Omental fat pad (tissue), 3 donors: ENCODE measurements at regions not wholly inside any gene's neighbourhood (a gene's known extent, or its start where the extent isn't known, plus 50 kb on each side); places are given as distances from the start of the nearest gene placed in this dataset.

ENCODE experiments used
- ATAC-seq: fragments of 150-250 bp; one replicate; pipeline ENCODE4 v1.9.1; 2016; ENCODE audit warnings: mild to moderate bottlenecking, moderate library complexity; ENCODE audit not compliant: low FRiP score
- DNase-seq: peaks from one replicate; pipeline ENCODE4 v3.0.0-alpha.2; 2019; ENCODE audit warnings: low spot score
- TF ChIP-seq, protein P1 (sequence below), 3 donors: fragments of 450-650 bp; IDR thresholded peaks; one replicate each; pipeline ENCODE4 v1.5.1; 2016 to 2017; ENCODE audit warnings: antibody characterized with exemption in 3 of 3, mild to moderate bottlenecking in 3 of 3, moderate library complexity in 2 of 3

DNA sequence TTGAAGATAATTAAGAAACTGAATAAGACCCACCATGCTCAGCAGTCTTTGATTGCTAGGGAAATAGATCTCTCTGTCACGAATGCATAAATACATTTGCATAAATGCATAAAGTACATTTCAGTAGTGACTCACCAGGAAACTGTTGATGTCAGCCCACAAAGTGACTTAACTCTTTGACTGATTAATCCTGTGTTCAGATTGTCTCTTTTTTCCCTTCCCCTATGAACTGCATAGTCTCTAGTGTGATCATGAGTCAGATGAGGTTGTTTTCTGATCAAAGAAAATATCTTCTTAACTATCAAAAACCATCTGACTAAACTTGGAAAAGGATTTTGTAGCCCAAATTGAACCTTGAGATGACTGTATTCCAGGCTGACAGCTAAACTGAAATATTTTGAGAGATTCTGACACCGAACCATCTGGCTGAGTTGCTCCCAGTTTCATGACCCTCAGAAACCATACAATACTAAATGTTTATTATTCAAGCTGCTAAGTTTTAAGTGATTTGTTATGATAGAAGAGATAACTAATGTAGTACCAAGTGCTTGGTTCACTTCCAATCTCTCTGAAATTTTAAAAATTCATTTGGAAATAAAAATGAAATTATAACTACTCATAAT, 1381.5 kb upstream of the AGA start:
- TF ChIP-seq, protein P1, sequence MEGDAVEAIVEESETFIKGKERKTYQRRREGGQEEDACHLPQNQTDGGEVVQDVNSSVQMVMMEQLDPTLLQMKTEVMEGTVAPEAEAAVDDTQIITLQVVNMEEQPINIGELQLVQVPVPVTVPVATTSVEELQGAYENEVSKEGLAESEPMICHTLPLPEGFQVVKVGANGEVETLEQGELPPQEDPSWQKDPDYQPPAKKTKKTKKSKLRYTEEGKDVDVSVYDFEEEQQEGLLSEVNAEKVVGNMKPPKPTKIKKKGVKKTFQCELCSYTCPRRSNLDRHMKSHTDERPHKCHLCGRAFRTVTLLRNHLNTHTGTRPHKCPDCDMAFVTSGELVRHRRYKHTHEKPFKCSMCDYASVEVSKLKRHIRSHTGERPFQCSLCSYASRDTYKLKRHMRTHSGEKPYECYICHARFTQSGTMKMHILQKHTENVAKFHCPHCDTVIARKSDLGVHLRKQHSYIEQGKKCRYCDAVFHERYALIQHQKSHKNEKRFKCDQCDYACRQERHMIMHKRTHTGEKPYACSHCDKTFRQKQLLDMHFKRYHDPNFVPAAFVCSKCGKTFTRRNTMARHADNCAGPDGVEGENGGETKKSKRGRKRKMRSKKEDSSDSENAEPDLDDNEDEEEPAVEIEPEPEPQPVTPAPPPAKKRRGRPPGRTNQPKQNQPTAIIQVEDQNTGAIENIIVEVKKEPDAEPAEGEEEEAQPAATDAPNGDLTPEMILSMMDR (IDR thresholded peaks at IDR 0.05) = no peak
- ATAC-seq (no peak), DNase-seq (no peak)

GRCh38 chr4:178836865-178837264, 1394.6 kb upstream of the AGA start:
- no peak for DNase-seq

GRCh38 chr4:178838776-178839175, 1396.5 kb upstream of the AGA start:
- TF ChIP-seq, protein P1 (IDR thresholded peaks at IDR 0.05) = no peak
- ATAC-seq = no peak

More at GRCh38 chr4:178836865-178837264, 1394.6 kb upstream of the AGA start:
- TF ChIP-seq, protein P1 (IDR thresholded peaks at IDR 0.05) = no peak
- no peak for ATAC-seq

GRCh38 chr4:178856139-178856800, 1414.0 kb upstream of the AGA start:
- DNase-seq (no peak), ATAC-seq (no peak)
- TF ChIP-seq, protein P1 (IDR thresholded peaks at IDR 0.05) = no peak

More at GRCh38 chr4:178838776-178839175, 1396.5 kb upstream of the AGA start:
- no peak for DNase-seq

DNA sequence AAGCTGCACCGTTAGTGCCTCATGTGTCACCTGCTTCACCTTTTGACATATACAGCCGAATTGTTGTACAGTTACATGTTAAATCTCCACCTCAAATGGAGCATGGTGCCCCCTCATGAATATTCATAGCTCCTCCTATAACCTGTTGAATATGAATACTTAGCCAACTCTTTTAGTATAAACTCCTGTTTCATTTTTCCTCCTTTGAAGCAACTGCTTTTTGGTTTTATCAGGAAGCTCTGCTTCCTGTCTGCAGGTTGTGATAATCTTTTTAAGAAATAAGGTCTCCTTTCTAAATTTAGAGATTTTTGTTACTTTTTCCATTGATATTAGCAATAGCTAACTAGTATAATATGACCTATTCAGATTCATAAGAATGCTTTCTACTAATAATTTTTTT, 1429.2 kb upstream of the AGA start:
- no peak for ATAC-seq
- DNase-seq = no peak
- TF ChIP-seq, protein P1 (IDR thresholded peaks at IDR 0.05) = no peak

DNA sequence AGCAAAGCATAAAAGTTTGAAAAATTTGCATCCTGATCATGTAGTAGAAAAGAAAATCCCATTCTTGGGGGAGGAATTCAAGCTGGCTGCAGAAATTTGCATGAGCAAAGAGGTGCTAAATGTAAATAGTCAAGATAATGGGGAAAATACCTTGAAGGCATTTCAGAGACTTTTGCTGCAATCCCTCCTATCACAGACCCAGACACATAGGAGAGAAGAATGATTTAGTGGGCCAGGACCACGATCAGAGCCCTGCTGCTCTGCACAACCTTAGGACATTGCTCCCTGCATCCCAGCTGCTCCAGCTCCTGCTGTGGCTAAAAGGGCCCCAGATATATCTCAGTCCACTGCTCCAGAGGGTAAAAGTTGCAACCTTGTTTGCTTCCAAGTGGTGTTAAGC, 1439.7 kb upstream of the AGA start:
- TF ChIP-seq, protein P1 (IDR thresholded peaks at IDR 0.05) = no peak
- DNase-seq (no peak), ATAC-seq (no peak)

DNA sequence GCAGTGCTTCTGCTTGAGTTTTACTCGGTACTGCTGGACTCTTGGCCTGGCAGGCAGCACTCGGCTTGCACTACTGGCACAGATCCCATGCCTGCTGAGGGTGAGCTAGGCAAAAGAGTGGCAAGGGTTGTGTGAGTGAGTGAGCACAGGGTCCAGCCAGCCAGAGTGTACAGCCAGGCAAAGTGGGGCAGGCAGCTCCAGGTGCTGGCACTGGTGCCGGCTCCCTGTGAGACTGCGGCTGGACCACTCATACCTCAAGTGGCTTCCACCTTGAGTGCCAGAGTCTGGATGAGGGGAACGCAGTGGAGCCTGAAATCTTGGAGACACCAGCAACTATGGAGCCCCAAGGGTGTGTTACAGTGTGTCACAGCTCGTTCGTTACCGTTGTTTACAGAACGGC, 1451.9 kb upstream of the AGA start:
- no peak for ATAC-seq
- no peak for DNase-seq
- TF ChIP-seq, protein P1 (IDR thresholded peaks at IDR 0.05) = no peak
